HEK293 (cell line): ENCODE measurements at regions not wholly inside any gene's neighbourhood (a gene's known extent, or its start where the extent isn't known, plus 50 kb on each side); places are given as distances from the start of the nearest gene placed in this dataset.

ENCODE experiments used
- CTCF ChIA-PET: fragments of 350-600 bp; formaldehyde crosslinking; extraction: SDS; loops from one replicate; lab custom pipeline; 2021; ENCODE audit warnings: antibody characterized with exemption; lab: Yijun Ruan, JAX
- POLR2A ChIA-PET: fragments of 300-600 bp; formaldehyde crosslinking; extraction: SDS; loops from one replicate; lab custom pipeline; 2020; ENCODE audit warnings: antibody characterized with exemption, inconsistent platforms; lab: Yijun Ruan, JAX
- H3K27ac ChIP-seq: fragments of 200-500 bp; sonication (Bioruptor generic); 2 replicates; pipeline ENCODE4 v1.5.1; 2014; ENCODE audit warnings: low read depth, low read length, control low read depth, inconsistent platforms; ENCODE audit errors: extremely low read depth
- H3K36me3 ChIP-seq, 2 experiments: fragments of 200-500 bp in 1 of 2; sonication (Bioruptor generic) in 1 of 2; 1 replicate in 1 of 2; 2 replicates in 1 of 2; pipeline ENCODE4 v1.5.1; 2014 to 2017; ENCODE audit warnings: inconsistent platforms in 2 of 2, low read length in 2 of 2; ENCODE audit not compliant: control insufficient read depth in 2 of 2, insufficient read depth in 1 of 2
- H3K4me1 ChIP-seq: fragments of 200-500 bp; sonication (Bioruptor generic); 2 replicates; pipeline ENCODE4 v1.5.1; 2014; ENCODE audit warnings: mild to moderate bottlenecking, low read length, inconsistent platforms; ENCODE audit not compliant: control insufficient read depth, insufficient read depth
- H3K4me3 ChIP-seq: 2 replicates; pipeline ENCODE4 v1.5.1; 2011; ENCODE audit warnings: low read depth, mild to moderate bottlenecking, control low read depth, low read length, moderate library complexity
- H3K9me3 ChIP-seq: fragments of 200-500 bp; sonication (Bioruptor generic); 2 replicates; pipeline ENCODE4 v1.5.1; 2014; ENCODE audit warnings: low read depth, low read length, inconsistent platforms; ENCODE audit not compliant: control insufficient read depth, insufficient read depth
- ATF2 ChIP-seq: fragments of 450-650 bp; formaldehyde crosslinking; IDR thresholded peaks from 2 replicates; pipeline ENCODE4 v1.5.1; 2016; ENCODE audit warnings: missing biosample characterization, missing genetic modification characterization, low read depth
- MYNN ChIP-seq: fragments of 450-650 bp; formaldehyde crosslinking; IDR thresholded peaks from 2 replicates; pipeline ENCODE4 v1.5.1; 2016; ENCODE audit warnings: missing biosample characterization, missing genetic modification characterization, borderline replicate concordance
- PRDM6 ChIP-seq: fragments of 450-650 bp; formaldehyde crosslinking; IDR thresholded peaks from 2 replicates; pipeline ENCODE4 v1.5.1; 2017; ENCODE audit warnings: missing biosample characterization, missing genetic modification characterization
- REST ChIP-seq: fragments of 450-650 bp; formaldehyde crosslinking; IDR thresholded peaks from 2 replicates; pipeline ENCODE4 v1.5.1; 2016; ENCODE audit warnings: missing biosample characterization, missing genetic modification characterization
- SP7 ChIP-seq: fragments of 450-650 bp; formaldehyde crosslinking; IDR thresholded peaks from 2 replicates; pipeline ENCODE4 v1.5.1; 2016; ENCODE audit warnings: missing biosample characterization, missing genetic modification characterization
- ZBTB1 ChIP-seq: fragments of 450-650 bp; formaldehyde crosslinking; IDR thresholded peaks from 2 replicates; pipeline ENCODE4 v1.5.1; 2016; ENCODE audit warnings: missing biosample characterization, missing genetic modification characterization
- ZNF121 ChIP-seq: fragments of 450-650 bp; formaldehyde crosslinking; IDR thresholded peaks from 2 replicates; pipeline ENCODE4 v1.5.1; 2016; ENCODE audit warnings: missing biosample characterization, missing genetic modification characterization
- ZNF133 ChIP-seq: fragments of 450-650 bp; formaldehyde crosslinking; IDR thresholded peaks from 2 replicates; pipeline ENCODE4 v1.5.1; 2016; ENCODE audit warnings: missing biosample characterization, missing genetic modification characterization
- ZNF274 ChIP-seq, 2 experiments: fragments of 200-500 bp in 1 of 2; fragments of 450-650 bp in 1 of 2; sonication (Bioruptor generic) in 1 of 2; formaldehyde crosslinking in 1 of 2; IDR thresholded peaks; 2 replicates each; pipeline versions ENCODE4 v1.5.1 to v1.6.1; 2014 to 2016; ENCODE audit warnings: borderline replicate concordance in 1 of 2, inconsistent platforms in 1 of 2, low read length in 1 of 2, missing biosample characterization in 1 of 2, missing genetic modification characterization in 1 of 2
- ZNF280C ChIP-seq: fragments of 450-650 bp; formaldehyde crosslinking; IDR thresholded peaks from 2 replicates; pipeline ENCODE4 v1.5.1; 2016; ENCODE audit warnings: missing biosample characterization, missing genetic modification characterization
- ZNF341 ChIP-seq: fragments of 450-650 bp; formaldehyde crosslinking; IDR thresholded peaks from 2 replicates; pipeline ENCODE4; 2016; ENCODE audit warnings: low read depth, missing biosample characterization, missing genetic modification characterization
- ZNF501 ChIP-seq: fragments of 450-650 bp; formaldehyde crosslinking; IDR thresholded peaks from 2 replicates; pipeline ENCODE4 v1.5.1; 2016; ENCODE audit warnings: missing biosample characterization, missing genetic modification characterization
- ZNF530 ChIP-seq: fragments of 450-650 bp; formaldehyde crosslinking; IDR thresholded peaks from 2 replicates; pipeline ENCODE4 v1.5.1; 2016; ENCODE audit warnings: low read depth, missing biosample characterization, missing genetic modification characterization
- ZNF571 ChIP-seq: fragments of 450-650 bp; formaldehyde crosslinking; IDR thresholded peaks from 2 replicates; pipeline ENCODE4 v1.5.0; 2017; ENCODE audit warnings: missing biosample characterization, missing genetic modification characterization
- ZNF585B ChIP-seq: fragments of 450-650 bp; formaldehyde crosslinking; IDR thresholded peaks from 2 replicates; pipeline ENCODE4 v1.5.1; 2016; ENCODE audit warnings: missing biosample characterization, missing genetic modification characterization
- ZNF621 ChIP-seq: fragments of 450-650 bp; formaldehyde crosslinking; IDR thresholded peaks from 2 replicates; pipeline ENCODE4 v1.5.1; 2017; ENCODE audit warnings: missing biosample characterization, missing genetic modification characterization
- ZNF791 ChIP-seq: fragments of 450-650 bp; formaldehyde crosslinking; IDR thresholded peaks from 2 replicates; pipeline ENCODE4 v1.5.1; 2016; ENCODE audit warnings: missing biosample characterization, missing genetic modification characterization
- ZSCAN16 ChIP-seq: fragments of 450-650 bp; formaldehyde crosslinking; IDR thresholded peaks from 2 replicates; pipeline ENCODE4 v1.5.1; 2016; ENCODE audit warnings: missing biosample characterization, missing genetic modification characterization
- ZSCAN23 ChIP-seq: fragments of 450-650 bp; formaldehyde crosslinking; IDR thresholded peaks from 2 replicates; pipeline ENCODE4 v1.5.1; 2016; ENCODE audit warnings: missing biosample characterization, missing genetic modification characterization
- ZSCAN5A ChIP-seq: fragments of 450-650 bp; formaldehyde crosslinking; IDR thresholded peaks from 2 replicates; pipeline ENCODE4 v1.5.1; 2016; ENCODE audit warnings: missing biosample characterization, missing genetic modification characterization

- H3K9me3 ChIP-seq: no peaks in the 10 kb centered on the region
- no peaks in the 10 kb centered on the region for H3K4me1 ChIP-seq
- TF ChIP-seq SP7 (tag by site-specific recombination): no peak
- no peak for TF ChIP-seq ZNF571 (tag by site-specific recombination)
- no peak for TF ChIP-seq ZNF341
- TF ChIP-seq ZSCAN23 (tag by site-specific recombination): no peak
- no peak for TF ChIP-seq PRDM6 (tag by site-specific recombination)
- TF ChIP-seq ZSCAN5A (tag by site-specific recombination): no peak
- TF ChIP-seq ZNF121 (tag by site-specific recombination): no peak
- no peak for TF ChIP-seq ATF2
- no peak for TF ChIP-seq ZBTB1 (tag by site-specific recombination)
- TF ChIP-seq ZNF585B (tag by site-specific recombination): no peak
- no peak overlapping the region for H3K4me3 ChIP-seq
- no peaks in the 10 kb centered on the region for H3K36me3 ChIP-seq
- H3K27ac ChIP-seq: no peak overlapping the region
- CTCF ChIA-PET: interaction anchor here (0.7 to 1.7 kb wide), 2 partner anchors 446 to 695 kb away, joined by 3 read pairs; no protein-coding TSS in a partner anchor
- POLR2A ChIA-PET: no interaction called here
Observed at GRCh38 chr6:145187491-145188206, 547.7 kb downstream of the EPM2A start.

GRCh38 chr6:145189836-145190235, 545.5 kb downstream of the EPM2A start:
- H3K36me3 ChIP-seq: no peaks in the 10 kb centered on the region
- H3K27ac ChIP-seq: no peak overlapping the region
- TF ChIP-seq ZNF621 (tag by site-specific recombination): no peak
- TF ChIP-seq MYNN (tag by site-specific recombination): no peak
- TF ChIP-seq ZNF274 (IDR thresholded peaks at IDR 0.05; ENCODE audit: low read length): no peak
- no peak for TF ChIP-seq ZNF274 (tag by site-specific recombination; IDR thresholded peaks at IDR 0.05; ENCODE audit: borderline replicate concordance)
- no peak for TF ChIP-seq ZNF133 (tag by site-specific recombination)
- no peak for TF ChIP-seq ZNF530 (tag by site-specific recombination)
- no peak for TF ChIP-seq ATF2
- TF ChIP-seq ZNF501 (tag by site-specific recombination): no peak
- TF ChIP-seq REST (tag by site-specific recombination): no peak
- TF ChIP-seq ZNF280C (tag by site-specific recombination): no peak
- TF ChIP-seq ZNF791 (tag by site-specific recombination): no peak
- no peak for TF ChIP-seq ZSCAN16 (tag by site-specific recombination)

More at GRCh38 chr6:145189836-145190235, 545.5 kb downstream of the EPM2A start:
- ChIA-PET POLR2A (no interaction called here), CTCF (no interaction called here)
- H3K4me3 ChIP-seq: no peak overlapping the region
- no peaks in the 10 kb centered on the region for H3K9me3 ChIP-seq
- H3K4me1 ChIP-seq: no peaks in the 10 kb centered on the region
